NCI-H1048 (cell line): ENCODE measurements at regions not wholly inside any gene's neighbourhood (a gene's known extent, or its start where the extent isn't known, plus 50 kb on each side); places are given as distances from the start of the nearest gene placed in this dataset.
"Not testable (repeated sequence)": the region's sequence is repeated elsewhere in the genome, so short reads cannot be mapped to it uniquely, and the experiment has no call there.

Source experiments
- DNase-seq: peaks from one replicate; lab custom pipeline; 2025; lab: John Stamatoyannopoulos, UW

DNA sequence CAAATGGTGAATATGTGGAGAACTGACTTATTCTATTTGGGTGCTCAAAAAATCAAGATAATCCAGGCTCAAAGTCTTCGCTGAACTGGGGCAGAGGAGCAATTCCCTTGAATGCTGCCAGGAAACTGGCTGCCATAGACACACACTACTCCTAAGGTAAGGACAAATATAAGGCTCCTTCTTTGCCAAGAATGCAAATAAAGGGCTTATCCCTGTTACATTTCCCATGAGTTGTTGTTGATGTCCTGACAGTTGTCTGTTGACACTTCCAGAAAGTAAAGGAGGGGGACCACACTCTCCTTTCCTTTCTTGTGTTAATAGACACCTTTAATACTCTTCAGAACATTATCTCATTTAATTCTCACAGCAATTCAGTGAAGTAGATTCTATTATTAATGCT, 212.2 kb upstream of the PTBP2 start:
- no peak for DNase-seq

DNA sequence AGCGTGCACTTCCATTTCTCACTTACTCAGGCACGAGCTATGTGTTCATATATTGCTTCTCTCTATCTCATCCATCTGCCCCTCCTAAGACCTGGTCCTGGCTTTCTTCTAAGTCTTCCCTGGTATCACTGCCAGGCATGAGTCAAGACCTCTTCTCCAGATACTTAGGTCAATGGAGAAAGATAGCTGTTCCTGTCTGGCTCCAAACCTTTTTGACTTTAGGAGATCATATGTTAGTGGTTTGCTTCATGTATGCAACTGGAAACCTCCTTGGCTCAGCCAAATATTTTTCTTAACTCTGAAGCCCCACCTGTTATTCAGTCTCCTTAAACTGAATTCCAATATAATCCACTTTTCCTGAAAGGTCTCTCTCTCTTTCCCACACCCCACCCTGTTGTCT, 211.6 kb upstream of the PTBP2 start:
- DNase-seq: no peak

DNA sequence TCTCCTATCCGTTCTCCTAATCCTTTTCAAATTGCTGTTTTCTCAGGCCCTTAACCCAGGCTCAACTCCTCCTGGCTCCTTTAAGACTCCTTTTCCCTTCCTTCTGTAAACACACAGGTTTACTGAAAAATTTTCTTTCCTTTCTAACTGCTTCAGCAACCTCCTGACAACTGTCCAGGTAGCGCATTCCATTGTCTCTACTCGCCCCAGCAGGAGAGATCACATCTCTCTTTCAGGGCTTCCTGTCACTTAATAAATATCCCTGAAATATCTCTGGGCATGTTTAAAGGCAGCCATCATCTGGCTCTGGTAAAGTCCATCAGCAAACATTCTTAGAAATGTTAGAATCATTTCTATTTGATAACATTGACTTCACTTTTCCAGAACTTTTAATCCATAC, 211.2 kb upstream of the PTBP2 start:
- DNase-seq: no peak

DNA sequence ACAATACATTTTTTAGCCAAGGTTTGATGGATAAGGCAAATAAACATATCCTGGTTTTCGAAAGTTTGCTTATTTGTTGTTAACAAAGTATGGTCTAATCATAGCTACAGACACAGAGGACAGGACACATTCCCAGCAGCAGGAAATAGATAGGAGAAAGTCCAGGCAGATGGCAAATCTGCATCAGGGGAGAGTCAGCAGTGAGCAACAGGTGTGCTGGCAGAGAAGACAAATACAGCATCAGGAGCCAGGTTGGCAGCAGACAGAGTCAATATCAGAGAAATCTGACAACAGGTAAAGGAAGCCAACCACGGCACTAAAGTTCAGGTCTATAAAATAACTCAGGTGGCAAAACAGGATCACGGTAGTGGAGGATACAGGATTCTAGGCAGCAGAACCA, 210.7 kb upstream of the PTBP2 start:
- DNase-seq: no peak

DNA sequence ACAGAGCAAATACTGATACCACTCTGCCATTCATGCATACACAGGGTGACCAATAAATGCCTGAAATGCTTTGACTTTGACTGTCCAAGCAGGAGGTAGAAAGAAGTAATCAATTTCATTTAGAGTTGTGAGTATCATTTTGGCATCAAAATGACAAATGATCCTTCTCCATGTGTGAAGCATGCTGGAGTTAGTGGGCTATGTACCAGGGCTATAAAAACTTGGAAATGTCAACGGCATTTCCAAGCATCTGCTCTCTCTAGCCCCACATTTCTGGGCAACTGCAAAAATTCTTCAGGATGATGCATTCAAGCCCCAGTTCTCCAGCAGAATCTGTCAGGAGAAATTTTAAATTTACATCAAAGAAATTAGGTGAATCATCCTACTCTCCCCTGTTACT, 208.4 kb upstream of the PTBP2 start:
- no peak for DNase-seq

DNA sequence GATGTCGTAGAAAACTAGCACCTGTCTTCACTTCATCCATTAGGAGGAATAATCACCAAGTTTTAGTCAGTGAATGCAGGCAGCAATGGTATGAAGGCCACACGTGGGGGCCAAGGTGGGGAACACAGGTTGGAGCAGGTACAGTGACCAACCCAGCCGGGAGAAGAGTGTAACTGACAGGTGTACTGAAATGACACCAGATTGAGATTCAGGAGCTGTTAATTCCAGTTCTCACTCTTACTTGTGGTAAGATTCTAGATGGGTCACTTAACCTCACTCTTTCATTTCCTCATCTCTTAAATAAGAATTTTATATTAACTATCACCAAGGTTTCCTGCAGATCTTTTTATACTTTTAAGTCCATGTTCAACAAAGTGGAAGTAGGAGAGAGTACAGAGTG, 206.2 kb upstream of the PTBP2 start:
- DNase-seq: no peak

DNA sequence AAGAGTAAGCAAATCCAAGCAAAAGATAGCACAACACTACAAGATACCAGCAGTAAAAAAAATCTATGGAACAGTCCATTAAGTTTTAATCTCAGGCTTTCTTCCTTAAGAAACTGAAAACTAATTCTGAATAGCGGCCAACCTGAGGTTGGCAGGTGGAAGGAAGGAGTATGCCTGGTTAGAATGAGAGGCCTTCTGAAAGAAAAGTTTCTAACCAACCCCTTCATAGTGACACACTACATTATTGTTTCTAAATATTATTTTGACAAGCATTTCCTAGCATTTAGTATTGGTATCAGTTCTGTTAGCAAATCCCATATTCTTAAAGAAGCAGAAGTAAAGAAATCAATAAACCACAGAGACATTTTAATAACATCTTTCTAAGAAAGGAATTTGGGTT, 205.7 kb upstream of the PTBP2 start:
- no peak for DNase-seq

DNA sequence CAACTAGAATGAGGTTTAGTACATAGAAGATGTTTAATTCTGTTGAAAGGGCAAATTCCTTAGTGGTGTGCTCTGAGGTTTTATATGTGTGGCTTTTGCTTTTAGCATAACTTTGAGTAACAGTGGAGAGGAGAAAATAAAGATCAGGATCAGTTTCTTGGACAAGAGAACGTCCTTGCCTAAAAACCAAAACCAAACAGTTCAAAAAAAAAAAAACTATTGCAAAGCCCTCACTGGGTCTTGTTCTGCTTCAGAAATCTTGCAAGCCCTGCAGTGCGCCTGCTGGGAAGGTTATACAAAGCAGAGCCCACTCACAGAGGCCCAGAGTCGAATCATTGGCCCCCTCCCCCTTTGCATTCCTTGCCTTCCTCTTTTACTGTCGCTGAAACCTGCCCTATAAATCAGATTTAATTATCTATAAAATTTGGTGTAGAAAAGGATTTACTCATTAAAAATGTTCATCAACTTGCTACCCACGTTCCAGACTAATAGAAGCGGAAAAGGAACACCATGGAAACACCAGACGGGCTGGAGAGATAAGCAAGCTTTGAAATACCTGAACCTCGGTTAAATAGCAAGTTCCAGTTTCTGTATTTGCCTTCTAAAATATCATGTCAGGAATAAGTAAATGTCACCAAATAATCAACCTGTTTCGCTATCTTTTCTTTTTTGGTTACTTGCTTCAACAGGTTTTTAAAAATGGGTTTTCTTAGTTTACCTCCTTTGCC, 201.6 kb upstream of the PTBP2 start:
- DNase-seq: no peak

DNA sequence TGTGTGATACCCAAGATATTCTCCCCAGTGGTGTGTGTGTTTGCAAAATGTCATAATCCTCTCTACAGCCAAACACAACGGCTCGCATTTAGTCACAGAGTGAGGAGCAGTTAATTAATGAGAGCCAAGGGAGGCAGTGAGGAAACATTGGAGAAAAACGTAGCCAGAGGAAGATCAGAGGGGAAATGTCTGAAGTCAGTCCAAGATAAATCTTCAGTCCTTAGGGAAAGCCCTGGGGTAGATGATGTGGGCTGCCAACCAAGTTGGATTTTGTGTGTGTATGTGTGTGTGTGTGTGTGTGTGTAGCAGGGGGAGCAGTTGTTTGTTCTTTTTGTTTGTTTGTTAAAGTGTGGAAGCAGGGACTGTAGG, 201.0 kb upstream of the PTBP2 start:
- DNase-seq: no peak

DNA sequence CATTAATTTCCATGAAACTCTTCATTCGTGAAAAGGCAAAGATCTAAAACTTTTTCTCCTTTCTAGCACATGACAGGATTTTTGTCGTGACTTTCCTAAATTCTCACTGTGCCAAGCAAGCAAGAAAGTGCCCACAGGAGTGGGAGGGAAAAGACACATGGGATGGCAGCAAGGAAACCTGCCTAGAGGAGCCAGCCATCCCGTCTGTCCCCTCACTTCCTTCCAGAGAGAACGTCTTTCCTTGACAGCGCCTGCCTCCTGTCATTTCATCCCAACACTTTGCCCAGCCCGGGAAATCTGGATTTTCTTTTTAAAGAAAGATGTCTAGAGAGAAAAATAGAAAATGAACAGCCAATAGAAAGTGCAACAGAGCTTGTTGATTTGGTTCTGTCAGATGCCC, 200.6 kb upstream of the PTBP2 start:
- no peak for DNase-seq

DNA sequence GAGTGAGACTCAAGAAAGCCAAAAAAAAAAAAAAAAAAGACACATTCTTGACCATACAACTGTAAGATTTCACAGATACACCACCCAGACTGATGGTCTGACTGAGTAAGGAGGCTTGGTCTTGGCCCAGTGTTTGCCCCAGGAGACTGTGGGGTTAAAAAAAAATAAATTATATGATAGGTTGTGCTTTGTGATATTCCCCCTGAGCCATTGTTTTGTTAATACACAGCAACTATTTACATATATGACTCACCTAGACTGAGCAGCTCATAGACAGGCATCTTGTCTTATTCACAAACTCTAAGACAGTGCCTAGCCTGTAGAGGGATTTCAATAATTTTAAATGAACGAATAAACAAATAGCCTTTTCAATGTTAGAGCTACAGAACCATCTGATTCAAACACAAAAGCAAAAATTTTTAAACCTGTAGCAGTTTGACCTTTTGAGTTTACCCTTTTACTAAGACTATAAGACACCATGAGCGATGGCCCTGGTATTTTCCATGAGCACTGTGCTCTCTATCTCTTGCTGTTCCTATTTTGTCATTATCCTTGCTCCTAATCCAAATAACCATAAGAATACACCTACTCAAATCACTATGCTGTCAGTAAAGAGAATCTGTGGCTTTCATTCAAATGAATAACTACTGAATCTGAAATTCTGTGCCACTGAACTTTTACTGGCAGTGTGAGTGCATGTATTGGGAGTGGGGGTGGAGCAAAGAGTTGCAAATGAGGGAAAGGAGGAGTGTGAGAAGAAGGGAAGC, 199.4 kb upstream of the PTBP2 start:
- no peak for DNase-seq

DNA sequence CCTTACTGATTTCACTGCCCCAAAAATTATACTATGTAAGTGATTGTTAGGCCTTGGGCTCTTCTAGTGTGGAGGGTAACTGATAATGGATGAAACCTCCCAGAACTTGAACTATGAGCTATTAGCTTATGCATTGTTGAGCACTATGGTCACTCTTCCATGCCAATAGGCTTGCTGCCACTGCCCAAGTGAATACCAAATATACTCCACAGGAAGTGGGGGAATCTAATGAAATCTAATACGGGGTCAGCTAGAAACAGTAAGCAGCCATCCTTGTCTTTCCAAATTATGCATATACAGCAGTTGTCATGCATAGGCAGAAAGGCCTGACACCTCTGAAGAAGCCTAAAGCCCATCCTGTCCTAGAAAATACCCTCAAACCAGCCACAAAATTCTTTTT, 198.7 kb upstream of the PTBP2 start:
- no peak for DNase-seq

DNA sequence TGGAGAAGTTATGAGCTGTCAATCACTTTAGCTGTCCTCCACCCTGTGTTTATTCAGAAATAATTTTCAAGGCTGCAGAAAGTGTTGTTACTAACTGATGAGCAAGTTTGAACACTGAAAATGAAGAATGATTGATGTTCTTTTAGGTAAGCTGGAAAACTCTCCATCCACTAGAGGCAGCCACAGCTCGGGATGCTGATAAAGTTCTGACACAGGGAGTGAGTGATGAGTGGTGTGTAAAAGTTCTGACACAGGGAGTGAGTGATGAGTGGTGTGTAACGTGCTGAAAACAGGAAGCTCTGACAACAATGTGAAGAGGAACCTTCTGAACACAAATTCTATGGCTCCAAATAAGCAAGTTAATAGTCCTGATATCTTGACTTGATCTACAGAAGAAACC, 197.5 kb upstream of the PTBP2 start:
- no peak for DNase-seq

DNA sequence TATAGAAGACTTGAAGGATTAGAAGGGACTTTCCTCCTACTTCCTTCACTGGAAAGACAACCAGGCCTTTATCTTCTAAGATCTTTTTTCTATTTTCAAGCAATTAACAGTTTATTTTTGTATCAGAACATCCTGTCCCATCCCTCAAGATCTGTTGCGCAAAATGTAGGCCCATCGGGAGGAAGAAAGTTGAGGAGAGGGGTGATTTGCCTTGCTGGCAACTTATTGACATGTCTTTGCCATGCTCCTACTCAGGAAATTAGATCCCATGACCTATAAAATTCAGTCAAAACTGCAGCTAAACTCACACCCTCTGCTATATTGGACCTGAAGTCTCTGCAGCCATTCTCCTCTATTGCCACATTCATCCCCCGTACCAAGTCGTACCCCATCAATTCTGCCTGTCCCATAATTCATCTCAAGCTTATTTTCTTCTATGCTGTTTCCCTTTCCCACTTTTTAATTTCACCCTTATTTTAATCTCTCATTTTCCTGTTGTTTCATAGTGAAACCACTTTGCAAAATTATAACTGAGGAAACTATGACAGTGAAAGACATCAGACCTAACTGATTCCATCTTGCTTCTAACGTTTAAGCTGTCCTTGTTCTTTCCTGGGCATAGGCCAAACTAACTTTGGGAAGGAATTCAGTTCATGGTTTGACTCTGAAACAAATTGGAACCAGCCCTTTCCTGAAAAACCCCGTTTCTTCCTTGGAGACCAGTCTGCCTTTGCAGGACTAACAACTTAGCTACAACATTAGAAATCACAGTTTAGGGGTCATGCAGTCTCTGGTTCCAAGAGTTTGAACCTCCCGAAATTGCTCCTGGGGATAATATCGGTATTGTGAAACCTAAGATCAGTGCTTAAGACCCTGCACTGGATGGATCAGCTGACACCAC, 195.7 kb upstream of the PTBP2 start:
- DNase-seq: no peak

DNA sequence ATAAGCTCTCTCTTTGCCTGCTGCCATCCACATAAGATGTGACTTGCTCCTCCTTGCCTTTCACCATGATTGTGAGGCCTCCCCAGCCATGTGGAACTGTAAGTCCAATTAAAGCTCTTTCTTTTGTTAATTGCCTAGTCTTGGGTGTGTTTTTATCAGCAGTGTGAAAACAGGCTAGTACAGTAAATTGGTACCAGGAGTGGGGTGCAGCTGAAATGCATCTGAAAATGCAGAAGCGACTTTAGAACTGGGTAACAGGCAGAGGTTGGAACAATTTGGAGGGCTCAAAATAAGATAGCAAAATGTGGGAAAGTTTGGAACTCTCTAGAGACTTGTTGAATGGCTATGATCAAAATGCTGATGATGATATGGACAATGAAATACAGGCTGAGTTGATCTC, 192.9 kb upstream of the PTBP2 start:
- DNase-seq: not testable (repeated sequence)

DNA sequence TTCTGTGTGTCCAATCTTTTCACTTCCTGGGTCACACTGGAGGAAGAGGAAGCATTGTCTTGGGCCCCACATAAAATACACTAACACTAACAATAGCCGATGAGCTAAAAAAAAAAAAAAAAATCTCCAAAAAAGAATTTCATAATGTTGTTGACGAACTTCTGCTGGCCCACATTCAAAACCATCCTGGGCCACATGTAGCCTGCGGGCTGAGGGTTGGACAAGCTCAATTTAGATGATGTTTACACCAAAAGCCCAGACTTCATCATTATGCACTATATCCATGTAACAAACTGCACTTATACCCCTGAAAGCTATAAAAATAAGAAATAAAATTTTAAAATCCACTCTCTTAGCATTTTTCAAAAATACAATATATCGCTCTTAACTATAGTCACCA, 187.8 kb upstream of the PTBP2 start:
- DNase-seq: no peak

DNA sequence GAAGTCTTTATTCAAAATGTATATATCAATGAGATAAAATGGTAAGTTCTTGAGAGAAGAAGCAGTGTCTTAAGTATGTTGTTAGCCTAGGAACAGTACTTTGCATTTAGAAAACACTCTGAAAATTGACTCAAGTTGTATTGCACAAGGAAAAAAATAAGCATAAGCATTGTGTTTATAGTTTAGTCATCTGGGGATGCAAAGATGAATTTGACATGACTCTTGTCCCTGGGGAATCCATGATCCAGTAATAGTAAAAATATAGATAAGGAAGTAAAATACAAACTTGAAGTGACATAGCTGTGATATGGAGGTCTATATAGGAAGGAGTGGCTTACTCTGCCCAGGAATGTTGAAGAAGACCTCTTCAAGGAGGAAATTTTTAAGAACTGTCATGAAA, 185.0 kb upstream of the PTBP2 start:
- no peak for DNase-seq

DNA sequence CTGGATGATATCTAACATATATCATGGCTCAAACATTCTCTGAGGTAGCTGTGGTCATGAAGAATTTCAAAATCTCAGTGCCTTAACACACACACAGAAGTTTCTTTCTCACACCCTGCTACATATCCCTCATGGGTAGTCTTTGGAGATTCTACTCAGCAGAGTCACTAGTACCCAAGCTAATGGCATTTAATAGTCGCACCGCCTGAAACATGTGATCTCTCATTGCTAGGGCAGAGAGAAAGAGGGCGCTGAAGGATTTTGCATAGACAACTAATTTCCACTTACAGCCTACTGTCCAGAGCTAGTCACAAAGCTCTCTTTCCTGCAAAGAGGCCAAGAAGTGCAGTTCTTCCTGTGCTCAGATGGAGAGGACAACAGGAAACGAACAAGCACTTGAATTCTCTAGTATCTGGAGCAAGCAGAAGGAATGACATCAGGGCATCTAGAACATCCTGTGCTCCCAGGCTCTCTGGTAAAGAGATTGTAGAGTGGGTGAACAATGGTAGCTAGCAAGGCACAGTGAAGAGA, 183.4 kb upstream of the PTBP2 start:
- no peak for DNase-seq

DNA sequence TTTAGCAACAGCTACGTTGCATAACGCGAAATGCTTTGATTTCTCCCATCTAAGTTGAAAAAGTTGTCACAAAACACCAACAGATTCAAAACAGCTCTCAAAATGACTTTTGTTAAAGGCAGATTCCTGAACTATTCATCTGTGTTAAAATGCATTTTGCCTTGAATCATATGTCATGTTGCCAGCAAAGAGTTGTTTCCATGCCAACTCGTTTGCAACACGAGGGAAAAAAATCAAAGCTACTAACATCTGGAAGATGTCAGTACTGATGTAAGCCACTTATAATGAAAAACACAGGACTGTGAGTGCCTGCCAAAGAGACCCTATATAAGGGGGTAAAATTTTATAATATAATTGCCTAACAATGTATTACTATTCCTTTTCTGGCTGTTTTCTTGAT, 182.7 kb upstream of the PTBP2 start:
- no peak for DNase-seq

DNA sequence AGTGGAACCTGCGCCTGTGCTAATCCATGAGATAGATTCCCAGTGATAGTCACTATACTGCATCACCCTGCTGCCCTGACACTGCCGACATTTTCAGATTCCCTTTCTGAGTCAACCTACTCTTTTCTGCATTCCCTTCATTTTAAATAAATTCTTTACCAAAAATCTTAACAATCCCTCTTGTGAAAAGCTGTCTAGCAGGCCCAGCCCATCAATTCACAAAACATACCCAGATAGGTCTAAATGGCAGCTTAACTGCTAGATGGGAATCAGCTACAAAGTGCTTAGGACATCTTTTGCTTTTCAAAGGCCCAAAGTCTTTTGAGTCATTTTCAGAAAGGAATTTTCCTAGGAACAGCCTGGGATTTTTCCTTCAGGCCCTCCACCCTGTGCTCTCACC, 180.1 kb upstream of the PTBP2 start:
- no peak for DNase-seq

DNA sequence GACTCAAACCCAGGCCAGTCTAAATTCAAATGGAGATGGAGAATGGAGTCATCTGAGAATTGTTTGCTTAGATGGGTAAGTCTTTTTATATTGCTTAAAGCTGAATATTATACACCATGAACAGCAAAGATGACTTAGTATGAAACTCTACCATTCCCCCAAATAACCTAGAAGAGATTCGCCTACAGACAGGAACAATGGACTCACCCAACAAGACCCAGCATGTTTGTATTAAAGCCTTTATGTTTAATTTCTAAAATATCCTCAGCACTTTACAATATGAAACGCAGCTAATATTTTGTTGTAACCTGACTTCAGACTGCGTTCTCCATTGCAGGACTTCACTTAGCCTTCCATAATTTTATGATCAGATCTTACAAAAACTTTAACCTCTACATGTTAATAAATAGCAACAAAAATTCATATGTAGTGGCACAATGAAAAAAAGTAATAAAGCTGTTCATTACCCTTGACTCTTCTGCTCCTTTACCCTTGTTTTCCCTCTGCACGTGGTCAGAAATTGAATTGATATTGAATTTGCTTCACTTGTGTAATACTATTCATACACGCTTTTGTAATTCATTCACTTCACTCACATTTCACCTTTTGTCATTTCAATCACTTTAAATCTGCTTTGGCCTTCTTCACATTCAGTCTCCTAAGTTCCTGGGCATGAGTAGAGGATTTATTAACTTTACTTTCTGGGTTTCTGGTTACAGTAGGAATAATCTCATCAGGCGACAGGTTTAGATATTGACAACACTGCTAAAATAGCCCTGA, 177.3 kb upstream of the PTBP2 start:
- DNase-seq: no peak

DNA sequence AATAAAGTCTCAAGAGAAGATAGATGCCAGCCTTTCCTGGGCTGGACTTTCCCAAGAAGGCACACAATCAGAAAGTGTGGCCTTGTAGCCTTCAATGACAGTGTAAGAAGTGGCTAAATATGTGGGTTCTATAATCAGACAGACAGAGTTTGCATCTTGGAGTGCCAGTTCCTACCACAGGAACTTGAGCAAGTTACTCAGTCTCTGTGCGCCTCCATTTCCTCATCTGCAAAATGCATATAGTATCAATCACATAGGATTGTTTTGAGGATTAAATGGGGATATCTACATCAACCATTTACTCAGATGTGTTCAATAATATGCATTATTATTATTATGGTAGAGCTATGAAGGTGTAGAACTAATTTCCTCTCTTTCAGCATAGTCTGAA, 176.8 kb upstream of the PTBP2 start:
- no peak for DNase-seq
